GM12878 (cell line): ENCODE measurements at regions not wholly inside any gene's neighbourhood (a gene's known extent, or its start where the extent isn't known, plus 50 kb on each side); places are given as distances from the start of the nearest gene placed in this dataset.

Experiments
- E2F4 ChIP-seq: IDR thresholded peaks from 2 replicates; pipeline ENCODE4 v1.6.1; 2012; ENCODE audit warnings: low read depth, low read length, improper control_type of control experiment
- E4F1 ChIP-seq: fragments of 450-650 bp; IDR thresholded peaks from 2 replicates; pipeline ENCODE4 v1.6.1; 2018; ENCODE audit warnings: borderline replicate concordance, mild to moderate bottlenecking; ENCODE audit not compliant: partially characterized antibody
- FOXK2 ChIP-seq: fragments of 450-650 bp; IDR thresholded peaks from 2 replicates; pipeline ENCODE4 v1.6.1; 2017; ENCODE audit warnings: mild to moderate bottlenecking, moderate library complexity
- IRF3 ChIP-seq: fragments of 450-650 bp; IDR thresholded peaks from 2 replicates; pipeline ENCODE4 v1.6.1; 2014; ENCODE audit warnings: mild to moderate bottlenecking
- KDM1A ChIP-seq: fragments of 200-600 bp; sonication (generic); IDR thresholded peaks from 2 replicates; pipeline ENCODE4 v1.6.1; 2016; ENCODE audit warnings: borderline replicate concordance
- LARP7 ChIP-seq: fragments of 450-650 bp; IDR thresholded peaks from 2 replicates; pipeline ENCODE4 v1.6.1; 2017; ENCODE audit warnings: mild to moderate bottlenecking
- SMARCA5 ChIP-seq: fragments of 450-650 bp; IDR thresholded peaks from 2 replicates; pipeline ENCODE4 v1.6.1; 2017; ENCODE audit warnings: mild to moderate bottlenecking
- SMC3 ChIP-seq: IDR thresholded peaks from 2 replicates; pipeline ENCODE4 v1.6.1; 2011; ENCODE audit warnings: low read length, improper control_type of control experiment, borderline replicate concordance
- SP1 ChIP-seq: IDR thresholded peaks from one replicate; pipeline ENCODE4 v1.6.1; 2011; ENCODE audit warnings: low read depth, low read length
- TF ChIP-seq, protein P1 (sequence below): fragments of 150-350 bp; IDR thresholded peaks from 2 replicates; pipeline ENCODE4 v1.6.1; 2016; ENCODE audit warnings: low read depth, low read length

GRCh38 chr14:104363891-104364760, 215.4 kb upstream of the C14orf180 start (continued):
- TF ChIP-seq LARP7 (no peak), SMC3 (no peak), E2F4 (no peak), SMARCA5 (no peak), FOXK2 (no peak), SP1 (no peak), KDM1A (no peak), IRF3 (no peak), E4F1 (no peak)
- TF ChIP-seq, protein P1, sequence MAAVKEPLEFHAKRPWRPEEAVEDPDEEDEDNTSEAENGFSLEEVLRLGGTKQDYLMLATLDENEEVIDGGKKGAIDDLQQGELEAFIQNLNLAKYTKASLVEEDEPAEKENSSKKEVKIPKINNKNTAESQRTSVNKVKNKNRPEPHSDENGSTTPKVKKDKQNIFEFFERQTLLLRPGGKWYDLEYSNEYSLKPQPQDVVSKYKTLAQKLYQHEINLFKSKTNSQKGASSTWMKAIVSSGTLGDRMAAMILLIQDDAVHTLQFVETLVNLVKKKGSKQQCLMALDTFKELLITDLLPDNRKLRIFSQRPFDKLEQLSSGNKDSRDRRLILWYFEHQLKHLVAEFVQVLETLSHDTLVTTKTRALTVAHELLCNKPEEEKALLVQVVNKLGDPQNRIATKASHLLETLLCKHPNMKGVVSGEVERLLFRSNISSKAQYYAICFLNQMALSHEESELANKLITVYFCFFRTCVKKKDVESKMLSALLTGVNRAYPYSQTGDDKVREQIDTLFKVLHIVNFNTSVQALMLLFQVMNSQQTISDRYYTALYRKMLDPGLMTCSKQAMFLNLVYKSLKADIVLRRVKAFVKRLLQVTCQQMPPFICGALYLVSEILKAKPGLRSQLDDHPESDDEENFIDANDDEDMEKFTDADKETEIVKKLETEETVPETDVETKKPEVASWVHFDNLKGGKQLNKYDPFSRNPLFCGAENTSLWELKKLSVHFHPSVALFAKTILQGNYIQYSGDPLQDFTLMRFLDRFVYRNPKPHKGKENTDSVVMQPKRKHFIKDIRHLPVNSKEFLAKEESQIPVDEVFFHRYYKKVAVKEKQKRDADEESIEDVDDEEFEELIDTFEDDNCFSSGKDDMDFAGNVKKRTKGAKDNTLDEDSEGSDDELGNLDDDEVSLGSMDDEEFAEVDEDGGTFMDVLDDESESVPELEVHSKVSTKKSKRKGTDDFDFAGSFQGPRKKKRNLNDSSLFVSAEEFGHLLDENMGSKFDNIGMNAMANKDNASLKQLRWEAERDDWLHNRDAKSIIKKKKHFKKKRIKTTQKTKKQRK: no peak
